IMR-90 (cell line): ENCODE measurements at regions not wholly inside any gene's neighbourhood (a gene's known extent, or its start where the extent isn't known, plus 50 kb on each side); places are given as distances from the start of the nearest gene placed in this dataset.

Experiments
- ATAC-seq: fragments of 200-7000 bp; cut with Tn5 transposase; 2 replicates; pipeline ENCODE4 v1.9.1; 2020; ENCODE audit warnings: low read depth, mild to moderate bottlenecking, moderate library complexity
- BruUV-seq: library from RNA; stranded (reverse); fragments of 400-500 nt; replicated peaks from 2 replicates; lab custom pipeline; 2021; lab: Mats Ljungman, UMichigan
- CTCF ChIA-PET: fragments of 300-600 bp; formaldehyde crosslinking; extraction: SDS; loops from one replicate; lab custom pipeline; 2021; ENCODE audit warnings: antibody characterized with exemption; lab: Yijun Ruan, JAX
- POLR2A ChIA-PET: fragments of 300-600 bp; sonication (Branson Sonifier 250); formaldehyde crosslinking; loops from one replicate; lab custom pipeline; 2022; ENCODE audit warnings: antibody characterized with exemption; ENCODE audit not compliant: unreplicated experiment; lab: Charles Lee
- DNase-seq: peaks from one replicate; pipeline ENCODE4 v3.0.0; 2013
- H2AFZ ChIP-seq: replicated peaks from 2 replicates; pipeline ENCODE3; 2013; ENCODE audit warnings: low read length, mild to moderate bottlenecking; ENCODE audit not compliant: poor library complexity
- H2AK5ac ChIP-seq: 2 replicates; pipeline ENCODE4 v1.6.1; 2013; ENCODE audit warnings: low read depth, low read length, inconsistent platforms
- H2AK9ac ChIP-seq: replicated peaks from 2 replicates; pipeline ENCODE3; 2013; ENCODE audit warnings: mild to moderate bottlenecking, low read depth, low read length, moderate library complexity; ENCODE audit not compliant: poor library complexity
- H2BK120ac ChIP-seq: 2 replicates; pipeline ENCODE4 v1.6.1; 2013; ENCODE audit warnings: low read depth, low read length, inconsistent platforms
- H2BK15ac ChIP-seq: 3 replicates; pipeline ENCODE4 v1.6.1; 2013; ENCODE audit warnings: low read depth, low read length, inconsistent platforms
- H2BK20ac ChIP-seq: 2 replicates; pipeline ENCODE4 v1.6.1; 2013; ENCODE audit warnings: low read depth, mild to moderate bottlenecking, inconsistent platforms, low read length, moderate library complexity
- H2BK5ac ChIP-seq: 2 replicates; pipeline ENCODE4 v1.6.1; 2013; ENCODE audit warnings: mild to moderate bottlenecking, low read depth, low read length, inconsistent platforms; ENCODE audit not compliant: poor library complexity, severe bottlenecking
- H3K14ac ChIP-seq: replicated peaks from 2 replicates; pipeline ENCODE4 v1.6.1; 2013; ENCODE audit warnings: low read depth, low read length, inconsistent platforms
- H3K18ac ChIP-seq: 2 replicates; pipeline ENCODE4 v1.6.1; 2013; ENCODE audit warnings: low read depth, low read length, control low read depth
- H3K23ac ChIP-seq: 2 replicates; pipeline ENCODE4 v1.6.1; 2013; ENCODE audit warnings: low read depth, low read length, inconsistent platforms
- H3K27ac ChIP-seq: 2 replicates; pipeline ENCODE4 v1.5.1; 2013; ENCODE audit warnings: mild to moderate bottlenecking, control low read depth, low read length; ENCODE audit not compliant: insufficient read depth
- H3K27me3 ChIP-seq: 2 replicates; pipeline ENCODE4 v1.6.1; 2013; ENCODE audit warnings: low read length; ENCODE audit not compliant: control insufficient read depth, insufficient read depth
- H3K36me3 ChIP-seq: 2 replicates; pipeline ENCODE4 v1.6.1; 2013; ENCODE audit warnings: low read length, mixed read lengths; ENCODE audit not compliant: control insufficient read depth, insufficient read depth
- H3K4ac ChIP-seq: 2 replicates; pipeline ENCODE4 v1.6.1; 2013; ENCODE audit warnings: low read depth, low read length, inconsistent platforms
- H3K4me1 ChIP-seq: 2 replicates; pipeline ENCODE4 v1.6.1; 2013; ENCODE audit warnings: low read length, mixed read lengths; ENCODE audit not compliant: control insufficient read depth, insufficient read depth
- H3K4me2 ChIP-seq: 2 replicates; pipeline ENCODE4 v1.6.1; 2013; ENCODE audit warnings: low read depth, mild to moderate bottlenecking, control low read depth, low read length, moderate library complexity
- H3K4me3 ChIP-seq: 2 replicates; pipeline ENCODE4 v1.5.1; 2013; ENCODE audit warnings: low read depth, mild to moderate bottlenecking, control low read depth, low read length, moderate library complexity; ENCODE audit not compliant: insufficient read depth
- H3K56ac ChIP-seq: 2 replicates; pipeline ENCODE4 v1.6.1; 2013; ENCODE audit warnings: low read length, inconsistent platforms; ENCODE audit not compliant: insufficient read depth; ENCODE audit errors: extremely low read depth
- H3K79me1 ChIP-seq, 2 experiments: 2 replicates each; pipeline ENCODE4 v1.6.1; 2013; ENCODE audit warnings: low read length in 2 of 2, inconsistent platforms in 1 of 2, low read depth in 1 of 2
- H3K9ac ChIP-seq: 2 replicates; pipeline ENCODE4 v1.6.1; 2013; ENCODE audit warnings: low read depth, low read length, control low read depth
- H3K9me1 ChIP-seq: 2 replicates; pipeline ENCODE4 v1.6.1; 2013; ENCODE audit warnings: low read length, inconsistent platforms; ENCODE audit not compliant: insufficient read depth
- H3K9me3 ChIP-seq: 2 replicates; pipeline ENCODE4 v1.6.1; 2013; ENCODE audit warnings: low read length; ENCODE audit not compliant: control insufficient read depth, insufficient read depth
- H4K20me1 ChIP-seq: 2 replicates; pipeline ENCODE4 v1.6.1; 2013; ENCODE audit warnings: low read length, inconsistent platforms; ENCODE audit not compliant: insufficient read depth
- H4K5ac ChIP-seq: 2 replicates; pipeline ENCODE4 v1.6.1; 2013; ENCODE audit warnings: mild to moderate bottlenecking, low read depth, low read length, control low read depth
- H4K8ac ChIP-seq, 2 experiments: 2 replicates each; pipeline ENCODE4 v1.6.1; 2013; ENCODE audit warnings: low read depth in 2 of 2, low read length in 2 of 2, control low read depth in 1 of 2, inconsistent platforms in 1 of 2
- H4K91ac ChIP-seq: 2 replicates; pipeline ENCODE4 v1.6.1; 2013; ENCODE audit warnings: low read depth, low read length, inconsistent platforms; ENCODE audit not compliant: insufficient read depth
- CTCF ChIP-seq: conservative IDR thresholded peaks from 2 replicates; pipeline ENCODE4 v1.5.1; 2012; ENCODE audit warnings: mild to moderate bottlenecking, low read depth, low read length, improper control_type of control experiment
- SMC3 ChIP-seq: fragments of 150-350 bp; IDR thresholded peaks from 2 replicates; pipeline ENCODE4 v1.6.1; 2016; ENCODE audit warnings: low read depth, mild to moderate bottlenecking, antibody characterized with exemption, low read length, moderate library complexity
- whole genome bisulfite sequencing, 2 experiments: methylation state at CpG; one replicate each; pipeline versions ENCODE4 v1.1.5 to v1.1.7; 2013; ENCODE audit warnings: missing lambda C conversion rate in 2 of 2; ENCODE audit not compliant: insufficient read length in 1 of 2; ENCODE audit errors: extremely low coverage in 2 of 2; 5-methylcytosine and 5-hydroxymethylcytosine counted together
- dilution Hi-C: fragments of 300-500 bp; cut with HindIII; formaldehyde crosslinking; loops from one replicate; pipeline ENCODE4 v1.14.3; 2018; ENCODE audit warnings: low sequenced_read_pairs; ENCODE audit not compliant: unreplicated experiment
- in situ Hi-C: fragments of 300-500 bp; cut with MboI; formaldehyde crosslinking; loops from 3 replicates; pipeline ENCODE4 v1.14.3; 2019; ENCODE audit warnings: low sequenced_read_pairs, inconsistent platforms, mixed read lengths
- intact Hi-C: fragments of 100-400 bp; cut with micrococcal nuclease; formaldehyde crosslinking; loops from 2 replicates; pipeline ENCODE4 v1.10.0; 2022

- Histone ChIP-seq H3K27me3 (no peaks in the 10 kb centered on the region), H2BK15ac (no peak overlapping the region), H3K4ac (no peak overlapping the region), H3K23ac (no peak overlapping the region), H4K20me1 (no peaks in the 10 kb centered on the region), H3K4me1 (peaks cover 5% of the 10 kb centered on the region), H3K27ac (no peak overlapping the region), H3K14ac (no peak overlapping the region), H2BK20ac (no peak overlapping the region), H4K91ac (no peak overlapping the region), H2AK5ac (no peak overlapping the region), H2BK5ac (no peak overlapping the region), H3K9me1 (peaks cover 8% of the 10 kb centered on the region; the same call in 1 of the 2 replicates), H2BK120ac (no peak overlapping the region), H2AK9ac (no peak overlapping the region), H3K79me1 (0 out of 4 replicates have a peak, but pooled peaks cover 0 to 7% of the 10 kb centered on the region in 2 experiments), H4K8ac (no peak overlapping the region), H3K9me3 (no peaks in the 10 kb centered on the region), H3K4me2 (no peak overlapping the region), H3K36me3 (no peaks in the 10 kb centered on the region), H3K4me3 (no peak overlapping the region), H4K5ac (no peak overlapping the region), H3K9ac (no peak overlapping the region), H2AFZ (no peak overlapping the region), H3K18ac (no peak overlapping the region), H3K56ac (no peak overlapping the region)
- no peak for ATAC-seq
- BruUV-seq = no TSS peak
- no peak for TF ChIP-seq SMC3
- no peak for TF ChIP-seq CTCF
- in situ Hi-C loops = no loop called here
- DNase-seq = no peak
- intact Hi-C loops = no loop called here
- CTCF ChIA-PET = interaction anchor here (1.2 to 1.8 kb wide), 2 partner anchors 24 to 145 kb away, joined by 3 to 4 read pairs; no protein-coding TSS in a partner anchor
- dilution Hi-C loops = no loop called here
- no CpG with 5 or more reads among the region's 2 CpGs for WGBS, 2 experiments
- POLR2A ChIA-PET = no interaction called here
These were observed 57.5 kb upstream of the EED start for GRCh38 chr11:86187027-86187426.
